A549 (cell line): ENCODE measurements at regions not wholly inside any gene's neighbourhood (a gene's known extent, or its start where the extent isn't known, plus 50 kb on each side); places are given as distances from the start of the nearest gene placed in this dataset.

Experiments used
- BHLHE40 ChIP-seq: IDR thresholded peaks from 2 replicates; pipeline ENCODE4 v1.6.1; 2012; ENCODE audit warnings: low read depth, low read length, inconsistent platforms
- CTCF ChIP-seq: fragments of >200 bp; sonication (Bioruptor Twin); formaldehyde crosslinking; IDR thresholded peaks from 3 replicates; pipeline ENCODE4 v1.5.1; 2016
- EP300 ChIP-seq, 2 experiments: fragments of >200 bp; sonication (Bioruptor Twin); formaldehyde crosslinking; IDR thresholded peaks; 2 replicates in 1 of 2; 3 replicates in 1 of 2; pipeline ENCODE4 v1.6.1; 2016 to 2017

- TF ChIP-seq CTCF = no peak
- no peak for TF ChIP-seq EP300 (IDR thresholded peaks at IDR 0.05)
- no peak for TF ChIP-seq BHLHE40
These were observed 222.5 kb upstream of the DIO2 start for GRCh38 chr14:80433811-80434210.
